IMR-90 (cell line): ENCODE measurements at regions not wholly inside any gene's neighbourhood (a gene's known extent, or its start where the extent isn't known, plus 50 kb on each side); places are given as distances from the start of the nearest gene placed in this dataset.

Source experiments
- ATAC-seq: fragments of 200-7000 bp; cut with Tn5 transposase; 2 replicates; pipeline ENCODE4 v1.9.1; 2020; ENCODE audit warnings: low read depth, mild to moderate bottlenecking, moderate library complexity
- BruUV-seq: library from RNA; stranded (reverse); fragments of 400-500 nt; replicated peaks from 2 replicates; lab custom pipeline; 2021; lab: Mats Ljungman, UMichigan
- CTCF ChIA-PET: fragments of 300-600 bp; formaldehyde crosslinking; extraction: SDS; loops from one replicate; lab custom pipeline; 2021; ENCODE audit warnings: antibody characterized with exemption; lab: Yijun Ruan, JAX
- POLR2A ChIA-PET: fragments of 300-600 bp; sonication (Branson Sonifier 250); formaldehyde crosslinking; loops from one replicate; lab custom pipeline; 2022; ENCODE audit warnings: antibody characterized with exemption; ENCODE audit not compliant: unreplicated experiment; lab: Charles Lee
- DNase-seq: peaks from one replicate; pipeline ENCODE4 v3.0.0; 2013
- H2AFZ ChIP-seq: replicated peaks from 2 replicates; pipeline ENCODE3; 2013; ENCODE audit warnings: low read length, mild to moderate bottlenecking; ENCODE audit not compliant: poor library complexity
- H2AK5ac ChIP-seq: 2 replicates; pipeline ENCODE4 v1.6.1; 2013; ENCODE audit warnings: low read depth, low read length, inconsistent platforms
- H2AK9ac ChIP-seq: replicated peaks from 2 replicates; pipeline ENCODE3; 2013; ENCODE audit warnings: mild to moderate bottlenecking, low read depth, low read length, moderate library complexity; ENCODE audit not compliant: poor library complexity
- H2BK120ac ChIP-seq: 2 replicates; pipeline ENCODE4 v1.6.1; 2013; ENCODE audit warnings: low read depth, low read length, inconsistent platforms
- H2BK15ac ChIP-seq: 3 replicates; pipeline ENCODE4 v1.6.1; 2013; ENCODE audit warnings: low read depth, low read length, inconsistent platforms
- H2BK20ac ChIP-seq: 2 replicates; pipeline ENCODE4 v1.6.1; 2013; ENCODE audit warnings: low read depth, mild to moderate bottlenecking, inconsistent platforms, low read length, moderate library complexity
- H2BK5ac ChIP-seq: 2 replicates; pipeline ENCODE4 v1.6.1; 2013; ENCODE audit warnings: mild to moderate bottlenecking, low read depth, low read length, inconsistent platforms; ENCODE audit not compliant: poor library complexity, severe bottlenecking
- H3K14ac ChIP-seq: replicated peaks from 2 replicates; pipeline ENCODE4 v1.6.1; 2013; ENCODE audit warnings: low read depth, low read length, inconsistent platforms
- H3K18ac ChIP-seq: 2 replicates; pipeline ENCODE4 v1.6.1; 2013; ENCODE audit warnings: low read depth, low read length, control low read depth
- H3K23ac ChIP-seq: 2 replicates; pipeline ENCODE4 v1.6.1; 2013; ENCODE audit warnings: low read depth, low read length, inconsistent platforms
- H3K27ac ChIP-seq: 2 replicates; pipeline ENCODE4 v1.5.1; 2013; ENCODE audit warnings: mild to moderate bottlenecking, control low read depth, low read length; ENCODE audit not compliant: insufficient read depth
- H3K27me3 ChIP-seq: 2 replicates; pipeline ENCODE4 v1.6.1; 2013; ENCODE audit warnings: low read length; ENCODE audit not compliant: control insufficient read depth, insufficient read depth
- H3K36me3 ChIP-seq: 2 replicates; pipeline ENCODE4 v1.6.1; 2013; ENCODE audit warnings: low read length, mixed read lengths; ENCODE audit not compliant: control insufficient read depth, insufficient read depth
- H3K4ac ChIP-seq: 2 replicates; pipeline ENCODE4 v1.6.1; 2013; ENCODE audit warnings: low read depth, low read length, inconsistent platforms
- H3K4me1 ChIP-seq: 2 replicates; pipeline ENCODE4 v1.6.1; 2013; ENCODE audit warnings: low read length, mixed read lengths; ENCODE audit not compliant: control insufficient read depth, insufficient read depth
- H3K4me2 ChIP-seq: 2 replicates; pipeline ENCODE4 v1.6.1; 2013; ENCODE audit warnings: low read depth, mild to moderate bottlenecking, control low read depth, low read length, moderate library complexity
- H3K4me3 ChIP-seq: 2 replicates; pipeline ENCODE4 v1.5.1; 2013; ENCODE audit warnings: low read depth, mild to moderate bottlenecking, control low read depth, low read length, moderate library complexity; ENCODE audit not compliant: insufficient read depth
- H3K56ac ChIP-seq: 2 replicates; pipeline ENCODE4 v1.6.1; 2013; ENCODE audit warnings: low read length, inconsistent platforms; ENCODE audit not compliant: insufficient read depth; ENCODE audit errors: extremely low read depth
- H3K79me1 ChIP-seq, 2 experiments: 2 replicates each; pipeline ENCODE4 v1.6.1; 2013; ENCODE audit warnings: low read length in 2 of 2, inconsistent platforms in 1 of 2, low read depth in 1 of 2
- H3K9ac ChIP-seq: 2 replicates; pipeline ENCODE4 v1.6.1; 2013; ENCODE audit warnings: low read depth, low read length, control low read depth
- H3K9me1 ChIP-seq: 2 replicates; pipeline ENCODE4 v1.6.1; 2013; ENCODE audit warnings: low read length, inconsistent platforms; ENCODE audit not compliant: insufficient read depth
- H3K9me3 ChIP-seq: 2 replicates; pipeline ENCODE4 v1.6.1; 2013; ENCODE audit warnings: low read length; ENCODE audit not compliant: control insufficient read depth, insufficient read depth
- H4K20me1 ChIP-seq: 2 replicates; pipeline ENCODE4 v1.6.1; 2013; ENCODE audit warnings: low read length, inconsistent platforms; ENCODE audit not compliant: insufficient read depth
- H4K5ac ChIP-seq: 2 replicates; pipeline ENCODE4 v1.6.1; 2013; ENCODE audit warnings: mild to moderate bottlenecking, low read depth, low read length, control low read depth
- H4K8ac ChIP-seq, 2 experiments: 2 replicates each; pipeline ENCODE4 v1.6.1; 2013; ENCODE audit warnings: low read depth in 2 of 2, low read length in 2 of 2, control low read depth in 1 of 2, inconsistent platforms in 1 of 2
- H4K91ac ChIP-seq: 2 replicates; pipeline ENCODE4 v1.6.1; 2013; ENCODE audit warnings: low read depth, low read length, inconsistent platforms; ENCODE audit not compliant: insufficient read depth
- BHLHE40 ChIP-seq: fragments of 150-350 bp; IDR thresholded peaks from 2 replicates; pipeline ENCODE4 v1.6.1; 2016; ENCODE audit warnings: mild to moderate bottlenecking, low read depth, low read length
- CEBPB ChIP-seq: IDR thresholded peaks from 2 replicates; pipeline ENCODE4 v1.6.1; 2012; ENCODE audit warnings: low read depth, low read length, improper control_type of control experiment
- FOS ChIP-seq: fragments of 150-350 bp; IDR thresholded peaks from 2 replicates; pipeline ENCODE4 v1.6.1; 2016; ENCODE audit warnings: low read depth, low read length
- MAFK ChIP-seq: IDR thresholded peaks from 2 replicates; pipeline ENCODE4 v1.6.1; 2012; ENCODE audit warnings: low read depth, low read length, improper control_type of control experiment
- MAZ ChIP-seq: IDR thresholded peaks from 2 replicates; pipeline ENCODE4 v1.6.1; 2012; ENCODE audit warnings: low read depth, mild to moderate bottlenecking, low read length, improper control_type of control experiment, moderate library complexity, borderline replicate concordance
- MXI1 ChIP-seq: IDR thresholded peaks from 2 replicates; pipeline ENCODE4 v1.6.1; 2012; ENCODE audit warnings: low read depth, mild to moderate bottlenecking, low read length, moderate library complexity, borderline replicate concordance
- SMC3 ChIP-seq: fragments of 150-350 bp; IDR thresholded peaks from 2 replicates; pipeline ENCODE4 v1.6.1; 2016; ENCODE audit warnings: low read depth, mild to moderate bottlenecking, antibody characterized with exemption, low read length, moderate library complexity
- WGBS, 2 experiments: methylation state at CpG; one replicate each; pipeline versions ENCODE4 v1.1.5 to v1.1.7; 2013; ENCODE audit warnings: missing lambda C conversion rate in 2 of 2; ENCODE audit not compliant: insufficient read length in 1 of 2; ENCODE audit errors: extremely low coverage in 2 of 2; 5-methylcytosine and 5-hydroxymethylcytosine counted together
- dilution Hi-C: fragments of 300-500 bp; cut with HindIII; formaldehyde crosslinking; loops from one replicate; pipeline ENCODE4 v1.14.3; 2018; ENCODE audit warnings: low sequenced_read_pairs; ENCODE audit not compliant: unreplicated experiment
- in situ Hi-C: fragments of 300-500 bp; cut with MboI; formaldehyde crosslinking; loops from 3 replicates; pipeline ENCODE4 v1.14.3; 2019; ENCODE audit warnings: low sequenced_read_pairs, inconsistent platforms, mixed read lengths
- intact Hi-C: fragments of 100-400 bp; cut with micrococcal nuclease; formaldehyde crosslinking; loops from 2 replicates; pipeline ENCODE4 v1.10.0; 2022
- TF ChIP-seq, protein P1 (sequence below): conservative IDR thresholded peaks from 2 replicates; pipeline ENCODE4 v1.5.1; 2012; ENCODE audit warnings: mild to moderate bottlenecking, low read depth, low read length, improper control_type of control experiment
- TF ChIP-seq, protein P2 (sequence below): fragments of 150-350 bp; IDR thresholded peaks from 2 replicates; pipeline ENCODE4 v1.6.1; 2017; ENCODE audit warnings: mild to moderate bottlenecking, antibody characterized with exemption, low read length, low read depth

DNA sequence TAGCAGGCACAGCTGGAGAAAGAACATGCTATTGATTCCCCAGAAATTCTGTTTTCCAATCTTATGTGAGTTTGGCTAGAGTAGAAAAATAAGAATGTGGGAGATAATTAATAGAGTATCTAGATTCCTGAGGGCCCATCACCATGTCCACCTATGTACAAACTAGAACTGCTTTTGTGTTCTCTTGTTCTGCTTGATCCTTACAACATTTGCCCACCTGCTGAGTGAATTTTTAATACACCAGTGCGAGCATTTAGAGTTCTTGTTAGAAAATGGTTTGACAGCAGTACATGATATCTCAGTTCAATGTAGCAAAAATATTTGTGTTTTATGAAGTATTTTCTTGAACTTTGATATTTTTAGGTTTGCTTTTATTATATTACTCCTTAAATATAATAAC, 52.3 kb upstream of the SPAG16 start:
- Histone ChIP-seq H4K91ac (no peak overlapping the region; the same call in 1 of the 2 replicates), H3K4me1 (peaks cover 5% of the 10 kb centered on the region), H3K14ac (no peak overlapping the region), H3K56ac (no peak overlapping the region), H2AK5ac (no peak overlapping the region), H3K23ac (no peak overlapping the region), H3K18ac (no peak overlapping the region), H3K4me2 (no peak overlapping the region), H2BK20ac (no peak overlapping the region), H3K27ac (no peak overlapping the region), H3K9ac (no peak overlapping the region), H2AK9ac (no peak overlapping the region), H3K9me3 (no peaks in the 10 kb centered on the region), H3K79me1 (no peaks in the 10 kb centered on the region), H4K8ac (no peak overlapping the region), H3K27me3 (no peaks in the 10 kb centered on the region), H2BK120ac (no peak overlapping the region), H3K4me3 (no peak overlapping the region), H2AFZ (no peak overlapping the region), H3K4ac (no peak overlapping the region), H4K5ac (no peak overlapping the region), H2BK5ac (no peak overlapping the region), H2BK15ac (no peak overlapping the region), H4K20me1 (no peaks in the 10 kb centered on the region), H3K36me3 (no peaks in the 10 kb centered on the region), H3K9me1 (no peaks in the 10 kb centered on the region)
- intact Hi-C loops (no loop called here), dilution Hi-C loops (no loop called here), in situ Hi-C loops (no loop called here)
- CTCF ChIA-PET, result no interaction called here
- POLR2A ChIA-PET, result no interaction called here
- TF ChIP-seq FOS (no peak), MAZ (no peak), SMC3 (no peak), MXI1 (no peak), MAFK (no peak), BHLHE40 (no peak), CEBPB (no peak)
- TF ChIP-seq, protein P1, sequence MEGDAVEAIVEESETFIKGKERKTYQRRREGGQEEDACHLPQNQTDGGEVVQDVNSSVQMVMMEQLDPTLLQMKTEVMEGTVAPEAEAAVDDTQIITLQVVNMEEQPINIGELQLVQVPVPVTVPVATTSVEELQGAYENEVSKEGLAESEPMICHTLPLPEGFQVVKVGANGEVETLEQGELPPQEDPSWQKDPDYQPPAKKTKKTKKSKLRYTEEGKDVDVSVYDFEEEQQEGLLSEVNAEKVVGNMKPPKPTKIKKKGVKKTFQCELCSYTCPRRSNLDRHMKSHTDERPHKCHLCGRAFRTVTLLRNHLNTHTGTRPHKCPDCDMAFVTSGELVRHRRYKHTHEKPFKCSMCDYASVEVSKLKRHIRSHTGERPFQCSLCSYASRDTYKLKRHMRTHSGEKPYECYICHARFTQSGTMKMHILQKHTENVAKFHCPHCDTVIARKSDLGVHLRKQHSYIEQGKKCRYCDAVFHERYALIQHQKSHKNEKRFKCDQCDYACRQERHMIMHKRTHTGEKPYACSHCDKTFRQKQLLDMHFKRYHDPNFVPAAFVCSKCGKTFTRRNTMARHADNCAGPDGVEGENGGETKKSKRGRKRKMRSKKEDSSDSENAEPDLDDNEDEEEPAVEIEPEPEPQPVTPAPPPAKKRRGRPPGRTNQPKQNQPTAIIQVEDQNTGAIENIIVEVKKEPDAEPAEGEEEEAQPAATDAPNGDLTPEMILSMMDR, result no peak
- TF ChIP-seq, protein P2, sequence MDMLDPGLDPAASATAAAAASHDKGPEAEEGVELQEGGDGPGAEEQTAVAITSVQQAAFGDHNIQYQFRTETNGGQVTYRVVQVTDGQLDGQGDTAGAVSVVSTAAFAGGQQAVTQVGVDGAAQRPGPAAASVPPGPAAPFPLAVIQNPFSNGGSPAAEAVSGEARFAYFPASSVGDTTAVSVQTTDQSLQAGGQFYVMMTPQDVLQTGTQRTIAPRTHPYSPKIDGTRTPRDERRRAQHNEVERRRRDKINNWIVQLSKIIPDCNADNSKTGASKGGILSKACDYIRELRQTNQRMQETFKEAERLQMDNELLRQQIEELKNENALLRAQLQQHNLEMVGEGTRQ, result no peak
- ATAC-seq (no peak), DNase-seq (no peak)
- no TSS peak for BruUV-seq
- no CpG with 5 or more reads among the region's 1 CpG for WGBS, 2 experiments
